SK-N-SH (cell line): ENCODE measurements at regions not wholly inside any gene's neighbourhood (a gene's known extent, or its start where the extent isn't known, plus 50 kb on each side); places are given as distances from the start of the nearest gene placed in this dataset.

Source experiments
- RFX5 ChIP-seq: IDR thresholded peaks from 2 replicates; pipeline ENCODE4 v1.6.1; 2012; ENCODE audit warnings: mild to moderate bottlenecking, improper control_type of control experiment, low read length
- TF ChIP-seq, protein P1 (sequence below): fragments of 200-600 bp; sonication (generic); IDR thresholded peaks from 2 replicates; pipeline ENCODE4 v1.6.1; 2017; ENCODE audit warnings: antibody characterized with exemption, mild to moderate bottlenecking, moderate library complexity

DNA sequence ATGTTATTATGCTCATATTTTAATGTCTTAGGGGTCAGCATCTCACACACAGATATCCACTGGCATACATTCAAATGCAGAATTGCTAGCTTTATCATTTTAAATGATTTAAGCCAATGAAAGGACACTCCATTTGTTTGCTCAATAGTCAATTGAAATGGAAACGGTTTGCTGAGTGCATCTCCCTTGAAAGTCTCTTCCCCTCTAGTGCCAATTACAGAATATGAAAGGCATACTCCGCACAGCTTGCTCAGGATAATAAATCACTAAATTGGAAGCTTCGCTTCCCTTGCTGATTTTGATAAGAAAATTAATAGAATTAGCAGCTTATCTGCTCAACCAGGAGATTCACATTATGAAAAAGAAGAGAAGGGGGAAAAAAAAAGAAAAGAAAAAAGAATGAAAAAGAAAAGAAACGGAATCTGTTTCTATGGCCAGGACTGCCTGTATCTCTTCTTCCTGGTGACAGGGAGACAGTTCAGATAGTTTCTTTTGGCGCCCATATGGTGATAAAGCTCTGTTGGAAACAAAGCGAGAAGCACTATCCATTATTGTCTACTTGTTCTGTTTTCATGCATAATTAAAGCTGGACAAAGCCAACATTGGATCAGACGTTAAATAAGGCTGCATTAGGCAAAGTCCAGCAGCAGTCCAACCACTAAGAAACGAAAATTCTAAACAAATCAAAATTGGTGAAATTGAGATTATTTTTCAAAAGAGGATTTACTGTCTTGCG lies 225.0 kb downstream of the GXYLT1 start:
- TF ChIP-seq, protein P1, sequence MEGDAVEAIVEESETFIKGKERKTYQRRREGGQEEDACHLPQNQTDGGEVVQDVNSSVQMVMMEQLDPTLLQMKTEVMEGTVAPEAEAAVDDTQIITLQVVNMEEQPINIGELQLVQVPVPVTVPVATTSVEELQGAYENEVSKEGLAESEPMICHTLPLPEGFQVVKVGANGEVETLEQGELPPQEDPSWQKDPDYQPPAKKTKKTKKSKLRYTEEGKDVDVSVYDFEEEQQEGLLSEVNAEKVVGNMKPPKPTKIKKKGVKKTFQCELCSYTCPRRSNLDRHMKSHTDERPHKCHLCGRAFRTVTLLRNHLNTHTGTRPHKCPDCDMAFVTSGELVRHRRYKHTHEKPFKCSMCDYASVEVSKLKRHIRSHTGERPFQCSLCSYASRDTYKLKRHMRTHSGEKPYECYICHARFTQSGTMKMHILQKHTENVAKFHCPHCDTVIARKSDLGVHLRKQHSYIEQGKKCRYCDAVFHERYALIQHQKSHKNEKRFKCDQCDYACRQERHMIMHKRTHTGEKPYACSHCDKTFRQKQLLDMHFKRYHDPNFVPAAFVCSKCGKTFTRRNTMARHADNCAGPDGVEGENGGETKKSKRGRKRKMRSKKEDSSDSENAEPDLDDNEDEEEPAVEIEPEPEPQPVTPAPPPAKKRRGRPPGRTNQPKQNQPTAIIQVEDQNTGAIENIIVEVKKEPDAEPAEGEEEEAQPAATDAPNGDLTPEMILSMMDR, result no peak
- no peak for TF ChIP-seq RFX5
